SH-SY5Y (cell line): ENCODE measurements at regions not wholly inside any gene's neighbourhood (a gene's known extent, or its start where the extent isn't known, plus 50 kb on each side); places are given as distances from the start of the nearest gene placed in this dataset.

Experiments used
- GATA2 ChIP-seq: IDR thresholded peaks from 2 replicates; pipeline ENCODE4 v1.6.1; 2011; ENCODE audit warnings: mild to moderate bottlenecking, low read depth, low read length
- GATA3 ChIP-seq: IDR thresholded peaks from 2 replicates; pipeline ENCODE4 v1.6.1; 2011; ENCODE audit warnings: low read depth, mild to moderate bottlenecking, low read length, moderate library complexity

DNA sequence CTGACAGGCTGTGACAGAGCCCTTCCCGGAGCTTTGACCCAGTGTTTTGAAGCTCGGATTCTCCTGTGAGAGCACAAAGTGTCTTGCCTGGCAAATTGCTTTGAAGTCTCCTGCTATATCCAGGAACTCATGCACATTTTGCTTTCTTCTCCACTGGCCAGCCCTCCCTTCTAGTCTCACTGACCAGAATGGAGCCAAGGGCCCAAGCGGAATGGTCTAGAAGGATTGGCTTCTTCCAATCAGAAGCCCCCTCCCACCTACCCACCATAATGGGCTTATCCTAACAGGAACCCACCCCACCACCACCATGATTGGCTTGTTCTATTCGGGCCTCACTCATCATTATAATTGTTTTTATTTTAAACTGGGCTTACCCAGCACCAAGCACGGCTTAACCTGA lies 130.1 kb downstream of the PXDC1 start:
- TF ChIP-seq GATA2 (no peak), GATA3 (no peak)
